ENCODE measurements at regions not wholly inside any gene's neighbourhood (a gene's known extent, or its start where the extent isn't known, plus 50 kb on each side); places are given as distances from the start of the nearest gene placed in this dataset.

DNA sequence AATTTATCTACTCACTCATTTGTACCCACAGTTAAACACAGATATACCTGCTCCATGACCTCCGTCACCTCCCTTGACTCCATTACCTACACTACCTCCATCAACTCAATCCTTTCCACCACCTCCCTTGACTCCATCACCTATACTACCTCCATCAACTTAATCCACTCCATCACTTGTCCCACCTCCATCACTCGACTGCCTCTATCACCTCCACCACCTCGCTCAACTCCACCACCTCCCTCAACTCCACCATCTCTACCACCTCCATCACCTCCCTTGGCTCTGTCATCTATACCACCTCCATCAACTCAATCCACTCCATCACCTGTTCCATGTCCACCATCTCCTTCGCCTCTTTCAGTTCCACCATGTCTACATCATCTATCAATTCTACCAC is 51.3 kb upstream of the WNT7A start:
- TF ChIP-seq CTCF (IDR thresholded peaks at IDR 0.05; ENCODE audit: low read depth, low read length) (no peak), EZH2phosphoT487 (IDR thresholded peaks at IDR 0.05; ENCODE audit: low read depth) (no peak)
